PC-9 (cell line): ENCODE measurements at regions not wholly inside any gene's neighbourhood (a gene's known extent, or its start where the extent isn't known, plus 50 kb on each side); places are given as distances from the start of the nearest gene placed in this dataset.

Experiments used
- EZH2 ChIP-seq: fragments of 200-600 bp; sonication (generic); IDR thresholded peaks from 2 replicates; pipeline ENCODE4 v1.8.0; 2017; ENCODE audit warnings: antibody characterized with exemption, low read depth
- TF ChIP-seq, protein P1 (sequence below): fragments of 200-600 bp; sonication (generic); conservative IDR thresholded peaks from 2 replicates; pipeline ENCODE4 v1.6.1; 2017; ENCODE audit warnings: mixed run types, antibody characterized with exemption, mild to moderate bottlenecking, moderate library complexity

DNA sequence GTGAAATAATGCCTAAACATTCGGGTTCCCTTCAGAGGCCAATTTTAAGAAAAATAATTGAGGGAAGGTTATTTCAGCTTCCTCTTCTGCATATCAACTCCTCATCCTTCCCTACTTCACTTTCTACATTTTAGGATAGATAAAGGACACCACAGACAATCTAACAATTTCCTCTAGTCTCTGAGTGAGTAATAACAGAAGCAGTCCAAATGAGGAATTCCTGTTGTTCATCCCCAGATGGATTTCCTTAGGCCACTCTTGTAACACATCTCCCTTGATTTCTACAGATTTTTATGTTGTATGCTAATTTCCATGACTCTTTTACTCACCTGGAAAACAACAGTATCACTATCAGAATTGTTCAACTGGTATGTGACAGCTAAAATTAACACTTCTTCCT is 87.7 kb upstream of the LYPLAL1 start:
- TF ChIP-seq, protein P1, sequence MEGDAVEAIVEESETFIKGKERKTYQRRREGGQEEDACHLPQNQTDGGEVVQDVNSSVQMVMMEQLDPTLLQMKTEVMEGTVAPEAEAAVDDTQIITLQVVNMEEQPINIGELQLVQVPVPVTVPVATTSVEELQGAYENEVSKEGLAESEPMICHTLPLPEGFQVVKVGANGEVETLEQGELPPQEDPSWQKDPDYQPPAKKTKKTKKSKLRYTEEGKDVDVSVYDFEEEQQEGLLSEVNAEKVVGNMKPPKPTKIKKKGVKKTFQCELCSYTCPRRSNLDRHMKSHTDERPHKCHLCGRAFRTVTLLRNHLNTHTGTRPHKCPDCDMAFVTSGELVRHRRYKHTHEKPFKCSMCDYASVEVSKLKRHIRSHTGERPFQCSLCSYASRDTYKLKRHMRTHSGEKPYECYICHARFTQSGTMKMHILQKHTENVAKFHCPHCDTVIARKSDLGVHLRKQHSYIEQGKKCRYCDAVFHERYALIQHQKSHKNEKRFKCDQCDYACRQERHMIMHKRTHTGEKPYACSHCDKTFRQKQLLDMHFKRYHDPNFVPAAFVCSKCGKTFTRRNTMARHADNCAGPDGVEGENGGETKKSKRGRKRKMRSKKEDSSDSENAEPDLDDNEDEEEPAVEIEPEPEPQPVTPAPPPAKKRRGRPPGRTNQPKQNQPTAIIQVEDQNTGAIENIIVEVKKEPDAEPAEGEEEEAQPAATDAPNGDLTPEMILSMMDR = no peak
- no peak for TF ChIP-seq EZH2
